CD4-positive, CD25-positive, alpha-beta regulatory T cell (primary cell): ENCODE measurements at regions not wholly inside any gene's neighbourhood (a gene's known extent, or its start where the extent isn't known, plus 50 kb on each side); places are given as distances from the start of the nearest gene placed in this dataset.

Experiments
- ATAC-seq, 2 donors: fragments of 150-1000 bp; cut with Tn5 transposase; one replicate each; pipeline ENCODE4 v1.10.0; 2021; ENCODE audit warnings: low read depth in 2 of 2, moderate number of reproducible peaks in 2 of 2, moderate library complexity in 1 of 2
- DNase-seq, 3 donors: peaks; one replicate each; pipeline versions ENCODE4 v3.0.0 to v3.0.0-alpha.2; 2012 to 2022; ENCODE audit warnings: mixed read lengths in 1 of 3
- H3K27ac ChIP-seq: one replicate; pipeline ENCODE4 v1.7.0; 2013; ENCODE audit warnings: mild to moderate bottlenecking, low read length; ENCODE audit not compliant: insufficient read depth, poor library complexity, severe bottlenecking
- H3K27me3 ChIP-seq: one replicate; pipeline ENCODE4 v1.7.0; 2013; ENCODE audit warnings: low read length; ENCODE audit not compliant: control insufficient read depth, insufficient read depth
- H3K36me3 ChIP-seq: one replicate; pipeline ENCODE4 v1.7.0; 2013; ENCODE audit warnings: mild to moderate bottlenecking, low read length, moderate library complexity; ENCODE audit not compliant: control insufficient read depth, insufficient read depth
- H3K4me1 ChIP-seq: 2 replicates; pipeline ENCODE4 v1.7.0; 2013; ENCODE audit warnings: mild to moderate bottlenecking, low read length; ENCODE audit not compliant: insufficient read depth, control insufficient read depth, poor library complexity, severe bottlenecking
- H3K4me3 ChIP-seq: one replicate; pipeline ENCODE4 v1.7.0; 2013; ENCODE audit warnings: low read depth, mild to moderate bottlenecking, low read length, moderate library complexity
- H3K9me3 ChIP-seq, 2 experiments: 1 replicate in 1 of 2; 2 replicates in 1 of 2; pipeline ENCODE4 v1.7.0; 2013; ENCODE audit warnings: low read length in 2 of 2, mild to moderate bottlenecking in 1 of 2, moderate library complexity in 1 of 2; ENCODE audit not compliant: control insufficient read depth in 2 of 2
- H3K27ac Mint-ChIP-seq, 3 donors: one replicate each; pipeline ENCODE4 v1.8.0; 2020 to 2022; ENCODE audit warnings: mild to moderate bottlenecking in 3 of 3, mixed read lengths in 3 of 3, moderate library complexity in 2 of 3
- H3K27me3 Mint-ChIP-seq: one replicate; pipeline ENCODE4 v1.8.0; 2022; ENCODE audit warnings: mild to moderate bottlenecking, mixed read lengths
- H3K36me3 Mint-ChIP-seq: one replicate; pipeline ENCODE4 v1.8.0; 2020; ENCODE audit warnings: mixed read lengths
- H3K4me1 Mint-ChIP-seq, 4 donors: one replicate each; pipeline ENCODE4 v1.8.0; 2020 to 2022; ENCODE audit warnings: mixed read lengths in 4 of 4, mild to moderate bottlenecking in 1 of 4
- H3K4me3 Mint-ChIP-seq, 4 donors: one replicate each; pipeline ENCODE4 v1.8.0; 2020 to 2022; ENCODE audit warnings: mild to moderate bottlenecking in 4 of 4, mixed read lengths in 4 of 4, moderate library complexity in 3 of 4
- H3K9me3 Mint-ChIP-seq, 7 donors: one replicate each; pipeline ENCODE4 v1.8.0; 2020 to 2022; ENCODE audit warnings: mixed read lengths in 7 of 7, mild to moderate bottlenecking in 3 of 7, moderate library complexity in 2 of 7

DNA sequence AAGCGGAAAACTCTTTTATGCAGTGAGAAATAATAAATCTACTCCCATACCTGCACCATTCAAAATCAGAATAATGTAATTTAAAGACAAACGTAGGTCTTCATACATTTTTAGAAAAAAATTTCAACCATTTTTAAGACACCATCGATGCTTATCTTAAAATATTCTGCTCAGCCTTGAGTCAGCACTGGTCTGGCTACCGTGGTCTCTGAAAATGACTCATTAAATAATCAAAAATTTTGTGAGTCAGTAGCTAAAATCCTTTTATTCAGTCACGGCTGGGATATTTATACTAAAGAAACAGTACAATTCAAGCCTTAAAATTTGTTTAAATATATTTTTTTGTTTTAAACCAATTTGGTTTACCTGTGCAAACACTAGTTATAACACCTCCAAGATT, 2862.8 kb upstream of the PCDH20 start:
- Histone ChIP-seq H3K27ac (no peak overlapping the region), H3K4me1 (no peaks in the 10 kb centered on the region), H3K4me3 (no peak overlapping the region), H3K36me3 (no peaks in the 10 kb centered on the region), H3K27me3 (no peaks in the 10 kb centered on the region), H3K9me3 (peaks cover 4 to 10% of the 10 kb centered on the region in 2 experiments)
- H3K4me1 Mint-ChIP-seq: no peaks in the 10 kb centered on the region
- DNase-seq (no peak), ATAC-seq (no peak)
- no peak overlapping the region for H3K27ac Mint-ChIP-seq
- H3K9me3 Mint-ChIP-seq: peaks cover 0 to 21% (median 3%) of the 10 kb centered on the region in 7 donors
- H3K4me3 Mint-ChIP-seq: no peak overlapping the region
- H3K27me3 Mint-ChIP-seq: no peaks in the 10 kb centered on the region
- no peaks in the 10 kb centered on the region for H3K36me3 Mint-ChIP-seq

DNA sequence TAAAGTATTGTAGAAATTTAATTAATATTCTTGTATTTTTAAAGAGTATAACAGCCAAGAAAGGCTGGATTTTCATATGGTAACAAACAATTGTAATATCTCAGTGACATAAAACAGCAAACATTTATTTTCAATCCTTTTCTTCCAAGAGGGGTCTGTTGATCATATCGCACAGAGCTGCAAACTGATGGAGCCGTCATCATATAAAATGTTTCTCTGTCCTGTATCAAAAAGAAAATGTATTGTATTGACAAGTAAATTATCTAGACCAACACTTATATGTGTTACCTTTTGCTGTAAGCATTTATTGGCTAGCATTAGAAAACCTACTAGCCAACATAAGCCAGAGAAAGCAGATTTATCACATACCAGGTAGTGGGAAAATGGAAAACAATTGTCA, 2861.4 kb upstream of the PCDH20 start:
- H3K27ac Mint-ChIP-seq: no peak overlapping the region
- peaks cover 0 to 31% (median 3%) of the 10 kb centered on the region in 7 donors for H3K9me3 Mint-ChIP-seq
- Histone ChIP-seq H3K27ac (no peak overlapping the region), H3K27me3 (no peaks in the 10 kb centered on the region), H3K36me3 (no peaks in the 10 kb centered on the region), H3K4me3 (no peak overlapping the region), H3K9me3 (peaks cover 4% of the 10 kb centered on the region in 2 experiments), H3K4me1 (no peaks in the 10 kb centered on the region)
- H3K4me1 Mint-ChIP-seq: no peaks in the 10 kb centered on the region
- no peak overlapping the region for H3K4me3 Mint-ChIP-seq
- DNase-seq: no peak
- no peaks in the 10 kb centered on the region for H3K27me3 Mint-ChIP-seq
- ATAC-seq: no peak
- H3K36me3 Mint-ChIP-seq: no peaks in the 10 kb centered on the region

DNA sequence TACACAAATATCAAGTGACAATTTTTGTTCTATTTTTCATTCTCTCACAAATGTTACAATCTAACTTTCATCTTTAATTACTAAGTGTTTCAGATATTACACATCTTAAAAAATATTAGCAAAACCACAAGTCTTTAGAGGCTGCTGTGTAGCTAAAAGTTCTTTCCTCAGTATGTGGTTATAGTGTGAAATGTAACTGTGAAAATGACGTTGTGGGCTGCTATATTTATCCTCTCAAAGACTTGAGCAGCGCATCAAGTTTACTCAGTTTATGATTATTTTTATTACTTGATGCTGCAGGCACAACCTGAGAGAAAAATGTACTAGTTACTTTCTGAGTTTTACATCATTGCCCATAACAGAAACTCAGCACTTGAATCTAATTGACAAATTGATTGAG, 2860.6 kb upstream of the PCDH20 start:
- peaks cover 4% of the 10 kb centered on the region in 2 experiments for H3K9me3 ChIP-seq
- H3K27me3 ChIP-seq: no peaks in the 10 kb centered on the region
- Mint-ChIP-seq H3K9me3 (peaks cover 0 to 29% (median 3%) of the 10 kb centered on the region in 7 donors), H3K27ac (no peak overlapping the region), H3K4me3 (no peak overlapping the region), H3K27me3 (no peaks in the 10 kb centered on the region), H3K4me1 (no peaks in the 10 kb centered on the region), H3K36me3 (no peaks in the 10 kb centered on the region)
- ATAC-seq: no peak
- H3K27ac ChIP-seq: no peak overlapping the region
- H3K4me3 ChIP-seq: no peak overlapping the region
- DNase-seq: no peak
- H3K36me3 ChIP-seq: no peaks in the 10 kb centered on the region
- H3K4me1 ChIP-seq: no peaks in the 10 kb centered on the region

DNA sequence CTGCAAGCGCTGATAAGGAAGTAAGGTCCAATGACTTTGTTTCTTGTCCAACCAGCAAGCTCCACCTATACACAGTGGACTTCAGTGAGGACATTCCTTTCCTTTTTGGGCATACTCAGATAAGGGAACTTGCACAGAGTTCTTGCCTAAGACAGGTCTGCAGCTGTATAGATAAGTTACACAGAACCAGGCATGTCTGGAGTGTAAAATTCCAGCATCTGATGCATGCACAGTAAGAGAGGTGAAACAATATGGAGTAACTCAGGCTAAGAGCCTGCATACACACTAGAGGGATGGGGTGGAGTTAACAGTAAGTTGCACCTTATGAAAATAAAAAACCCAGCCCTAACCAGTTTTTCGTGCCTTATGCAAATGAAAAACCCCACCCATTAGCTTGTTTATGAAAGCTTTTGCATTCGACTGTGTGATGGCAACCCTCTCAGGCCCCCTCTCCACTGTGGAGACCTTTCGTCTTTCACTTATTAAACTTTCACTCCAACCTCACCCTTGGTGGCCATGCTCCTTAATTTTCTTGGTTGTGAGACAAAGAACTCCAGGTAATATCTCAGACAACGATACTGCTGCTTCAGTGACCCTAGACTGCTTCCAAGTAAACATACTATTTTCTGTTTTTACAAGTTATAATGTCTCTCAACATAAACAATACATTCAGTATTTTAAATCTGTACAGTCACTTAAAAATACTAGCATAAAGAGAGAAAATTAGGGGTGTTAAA, 2859.0 kb upstream of the PCDH20 start:
- Histone ChIP-seq H3K9me3 (peaks cover under 1 to 4% of the 10 kb centered on the region in 2 experiments), H3K27ac (no peak overlapping the region), H3K4me1 (no peaks in the 10 kb centered on the region), H3K36me3 (no peaks in the 10 kb centered on the region), H3K27me3 (no peaks in the 10 kb centered on the region), H3K4me3 (no peak overlapping the region)
- DNase-seq: no peak
- H3K4me1 Mint-ChIP-seq: no peaks in the 10 kb centered on the region
- H3K27ac Mint-ChIP-seq: no peak overlapping the region
- H3K36me3 Mint-ChIP-seq: no peaks in the 10 kb centered on the region
- peaks cover 0 to 33% (median 3%) of the 10 kb centered on the region in 7 donors for H3K9me3 Mint-ChIP-seq
- no peaks in the 10 kb centered on the region for H3K27me3 Mint-ChIP-seq
- H3K4me3 Mint-ChIP-seq: no peak overlapping the region
- ATAC-seq: no peak

DNA sequence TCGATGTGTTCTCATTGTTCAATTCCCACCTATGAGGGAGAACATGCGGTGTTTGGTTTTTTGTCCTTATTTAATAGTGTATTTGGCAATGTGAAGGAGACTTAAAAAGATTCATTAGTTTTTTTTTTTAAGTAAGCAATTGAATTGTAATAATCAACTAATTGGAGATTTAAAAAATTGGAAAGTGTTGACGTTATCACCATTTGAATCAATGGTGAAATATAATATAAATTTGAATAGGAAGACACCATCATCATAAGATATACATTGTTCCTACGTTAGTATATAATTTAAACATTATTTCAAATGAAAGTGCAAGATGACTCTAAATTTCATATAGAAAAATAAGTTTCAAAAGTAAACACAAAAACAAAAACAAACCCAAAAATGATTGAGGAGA, 2858.1 kb upstream of the PCDH20 start:
- no peak overlapping the region for H3K4me3 ChIP-seq
- H3K27ac ChIP-seq: no peak overlapping the region
- H3K4me1 ChIP-seq: no peaks in the 10 kb centered on the region
- peaks cover 0 to 4% of the 10 kb centered on the region in 2 experiments for H3K9me3 ChIP-seq
- Mint-ChIP-seq H3K27ac (no peak overlapping the region), H3K27me3 (no peaks in the 10 kb centered on the region), H3K4me3 (no peak overlapping the region), H3K4me1 (no peaks in the 10 kb centered on the region), H3K9me3 (peaks cover 0 to 39% (median 4%) of the 10 kb centered on the region in 7 donors), H3K36me3 (no peaks in the 10 kb centered on the region)
- H3K27me3 ChIP-seq: no peaks in the 10 kb centered on the region
- DNase-seq (no peak), ATAC-seq (no peak)
- no peaks in the 10 kb centered on the region for H3K36me3 ChIP-seq

DNA sequence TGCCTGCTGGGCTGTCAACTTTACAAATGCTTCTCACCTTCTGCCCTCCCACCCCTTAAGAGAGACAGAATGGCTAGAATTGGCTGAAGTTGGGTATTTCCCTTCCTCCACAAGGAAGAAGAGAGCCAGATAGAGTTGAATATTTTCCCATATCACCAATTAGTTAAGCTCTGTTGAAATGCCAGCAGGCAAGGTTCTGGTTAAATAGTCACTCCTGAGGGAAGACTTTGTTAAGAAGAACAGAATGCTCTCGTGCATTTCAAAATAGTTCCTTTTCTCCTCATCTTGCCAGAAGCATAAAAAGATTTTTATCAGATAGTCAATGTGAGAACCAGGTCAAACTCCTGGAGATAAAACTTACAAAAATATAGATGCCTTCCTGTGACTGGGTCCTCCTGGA, 2857.0 kb upstream of the PCDH20 start:
- no peaks in the 10 kb centered on the region for H3K36me3 Mint-ChIP-seq
- H3K27me3 Mint-ChIP-seq: no peaks in the 10 kb centered on the region
- H3K4me3 Mint-ChIP-seq: no peak overlapping the region
- no peaks in the 10 kb centered on the region for H3K4me1 ChIP-seq
- H3K36me3 ChIP-seq: no peaks in the 10 kb centered on the region
- ATAC-seq (no peak), DNase-seq (no peak)
- peaks cover 0 to 45% (median 4%) of the 10 kb centered on the region in 7 donors for H3K9me3 Mint-ChIP-seq
- H3K9me3 ChIP-seq: peaks cover 2 to 4% of the 10 kb centered on the region in 2 experiments
- no peaks in the 10 kb centered on the region for H3K27me3 ChIP-seq
- no peak overlapping the region for H3K27ac Mint-ChIP-seq
- no peak overlapping the region for H3K4me3 ChIP-seq
- H3K27ac ChIP-seq: no peak overlapping the region
- no peaks in the 10 kb centered on the region for H3K4me1 Mint-ChIP-seq

DNA sequence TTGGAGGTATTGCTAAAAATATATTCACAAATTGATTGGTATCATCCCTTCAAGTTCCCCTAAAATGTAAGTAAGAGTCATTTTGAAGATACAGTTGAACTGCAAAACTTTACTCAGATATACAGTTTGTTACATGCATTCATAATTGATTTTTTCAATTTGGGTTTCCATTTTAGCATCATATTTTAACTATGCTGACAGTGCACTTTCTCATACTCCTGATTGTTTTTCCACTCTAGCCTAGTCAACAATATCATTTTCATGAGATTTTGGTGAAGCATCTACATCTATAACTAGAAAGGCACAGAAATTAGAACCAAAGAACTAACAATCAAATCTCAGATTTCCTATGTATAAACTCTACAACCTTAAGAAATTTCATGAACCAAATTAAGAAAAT, 2850.4 kb upstream of the PCDH20 start:
- peaks cover 2 to 20% of the 10 kb centered on the region in 2 experiments for H3K9me3 ChIP-seq
- Mint-ChIP-seq H3K4me1 (no peaks in the 10 kb centered on the region), H3K36me3 (no peaks in the 10 kb centered on the region), H3K27me3 (no peaks in the 10 kb centered on the region), H3K27ac (no peak overlapping the region), H3K4me3 (no peak overlapping the region), H3K9me3 (peaks cover 3 to 46% (median 9%) of the 10 kb centered on the region in 7 donors)
- H3K36me3 ChIP-seq: no peaks in the 10 kb centered on the region
- H3K4me3 ChIP-seq: no peak overlapping the region
- no peak overlapping the region for H3K27ac ChIP-seq
- DNase-seq: no peak
- no peaks in the 10 kb centered on the region for H3K27me3 ChIP-seq
- ATAC-seq: no peak
- H3K4me1 ChIP-seq: no peaks in the 10 kb centered on the region

DNA sequence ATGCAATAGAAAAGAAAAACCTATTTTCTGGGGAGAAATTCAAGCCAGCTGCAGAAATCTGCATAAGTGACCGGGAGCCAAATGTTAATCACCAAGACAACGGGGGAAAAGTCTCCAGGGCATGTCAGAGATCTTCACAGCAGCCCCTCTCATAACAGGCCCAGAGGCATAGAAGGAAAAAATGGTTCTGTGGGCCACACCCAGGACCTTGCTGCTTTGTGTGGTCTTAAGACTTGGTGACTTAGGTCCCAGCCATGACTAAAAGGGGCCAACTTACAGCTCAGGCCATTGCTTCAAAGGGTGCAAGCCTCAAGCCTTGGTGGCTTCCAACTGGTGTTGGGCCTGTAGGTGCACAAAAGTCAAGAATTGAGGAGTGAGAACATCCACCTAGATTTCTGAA, 2847.6 kb upstream of the PCDH20 start:
- Histone ChIP-seq H3K36me3 (no peaks in the 10 kb centered on the region), H3K4me1 (no peaks in the 10 kb centered on the region), H3K4me3 (no peak overlapping the region), H3K9me3 (peaks cover 5 to 20% of the 10 kb centered on the region in 2 experiments), H3K27me3 (no peaks in the 10 kb centered on the region), H3K27ac (no peak overlapping the region)
- ATAC-seq (no peak), DNase-seq (no peak)
- Mint-ChIP-seq H3K27ac (no peak overlapping the region), H3K4me1 (no peaks in the 10 kb centered on the region), H3K4me3 (no peak overlapping the region), H3K27me3 (no peaks in the 10 kb centered on the region), H3K36me3 (no peaks in the 10 kb centered on the region), H3K9me3 (peaks cover 6 to 38% (median 11%) of the 10 kb centered on the region in 7 donors)
